HG02642 (cell line): ENCODE measurements at regions not wholly inside any gene's neighbourhood (a gene's known extent, or its start where the extent isn't known, plus 50 kb on each side); places are given as distances from the start of the nearest gene placed in this dataset.

Experiments
- ATAC-seq: cut with Tn5 transposase; IDR thresholded peaks from one replicate; pipeline ENCODE4 v1.9.1; 2021; ENCODE audit warnings: mild to moderate bottlenecking; ENCODE audit not compliant: unreplicated experiment, poor library complexity

DNA sequence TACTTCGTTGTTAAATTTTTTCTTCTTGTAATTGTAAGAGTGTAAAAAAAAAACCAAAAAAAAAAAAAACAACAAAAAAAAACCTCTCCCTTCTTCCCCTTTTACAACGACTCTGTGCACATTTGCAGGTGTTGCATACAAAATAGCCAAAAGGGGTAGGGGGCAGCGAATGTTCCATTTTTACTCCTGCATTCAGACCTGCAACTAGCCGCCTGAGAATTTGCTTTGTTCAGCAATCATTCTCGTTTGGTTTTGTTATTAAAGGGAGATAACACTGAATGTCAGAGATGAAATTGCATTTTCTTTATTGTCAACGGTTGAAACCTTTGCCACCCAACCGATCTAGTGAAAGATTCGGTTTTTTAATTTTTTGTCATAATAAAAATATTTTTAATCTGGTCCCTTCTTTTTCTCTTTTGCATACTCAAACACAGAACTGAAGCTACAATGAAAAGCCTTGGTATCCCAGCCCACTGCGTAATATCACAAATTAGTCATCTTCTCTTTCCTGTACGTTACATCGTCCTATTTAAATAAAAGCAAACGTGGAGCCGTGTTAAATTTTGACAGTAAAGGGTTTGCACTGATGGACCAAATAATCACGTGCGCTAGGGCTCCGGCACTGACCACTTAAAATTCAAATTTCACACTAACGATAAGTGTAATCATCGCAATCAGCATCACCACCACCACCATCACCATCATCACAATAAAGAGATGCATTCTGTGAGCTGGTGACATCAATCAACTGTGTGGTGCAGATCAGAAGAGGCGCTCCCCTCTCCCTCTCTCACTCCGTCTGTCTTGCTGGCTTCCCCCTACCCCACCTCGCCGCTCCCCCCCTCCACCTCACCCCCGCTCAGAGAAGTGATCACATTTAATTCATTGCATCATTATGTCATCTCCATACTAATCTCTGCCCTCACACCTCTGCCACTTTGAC is 406.2 kb upstream of the PSMD7 start:
- ATAC-seq = no peak

DNA sequence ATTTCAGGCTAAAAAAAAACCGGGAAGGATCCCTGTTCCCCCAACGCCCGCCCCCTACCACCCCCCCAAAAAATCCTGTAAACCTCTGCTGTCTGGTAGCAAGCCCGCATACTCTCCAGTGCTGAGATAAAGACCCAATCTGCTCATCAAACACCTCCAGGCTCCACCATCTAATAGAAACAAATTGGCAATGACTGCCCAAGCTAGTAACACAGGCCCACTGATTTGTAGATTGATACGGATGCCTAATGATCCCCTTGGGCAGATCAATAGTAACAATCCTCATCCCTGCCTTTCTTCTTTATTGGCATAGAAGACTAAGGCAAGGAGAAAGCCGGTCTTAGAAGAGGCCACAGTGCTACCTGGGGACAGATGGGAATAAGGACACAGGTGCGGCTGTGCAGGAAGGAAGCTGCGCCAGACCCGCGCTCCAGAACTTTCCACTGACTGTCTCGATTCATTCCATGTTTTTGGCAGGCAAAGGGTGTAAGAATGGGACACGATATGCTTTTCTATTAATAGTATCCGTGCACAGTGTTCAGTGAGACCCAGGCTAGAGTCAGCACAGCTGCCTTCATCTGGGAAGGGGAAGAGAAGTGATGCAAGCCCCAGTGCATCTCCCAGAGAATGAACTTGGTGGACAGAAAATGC is 407.6 kb upstream of the PSMD7 start:
- ATAC-seq = no peak

DNA sequence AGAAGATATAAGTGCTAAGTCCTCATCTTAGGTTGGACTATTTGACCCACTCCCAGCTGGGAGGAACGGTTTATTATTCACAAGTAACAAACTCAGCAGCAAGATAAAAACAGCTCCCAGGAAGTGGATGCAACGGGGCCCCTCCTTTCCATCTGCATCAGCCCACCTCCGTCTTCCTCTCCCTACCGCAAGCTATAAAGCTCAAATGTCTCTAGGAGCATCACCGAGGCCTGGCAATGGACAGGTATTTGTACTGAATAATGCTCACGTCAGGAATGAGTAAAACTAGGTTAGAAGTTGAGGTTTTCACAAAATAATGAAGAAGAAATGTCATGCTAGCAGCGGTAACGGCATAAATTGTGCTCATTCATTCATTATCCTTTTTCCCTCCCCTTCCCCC is 408.7 kb upstream of the PSMD7 start:
- ATAC-seq = no peak

DNA sequence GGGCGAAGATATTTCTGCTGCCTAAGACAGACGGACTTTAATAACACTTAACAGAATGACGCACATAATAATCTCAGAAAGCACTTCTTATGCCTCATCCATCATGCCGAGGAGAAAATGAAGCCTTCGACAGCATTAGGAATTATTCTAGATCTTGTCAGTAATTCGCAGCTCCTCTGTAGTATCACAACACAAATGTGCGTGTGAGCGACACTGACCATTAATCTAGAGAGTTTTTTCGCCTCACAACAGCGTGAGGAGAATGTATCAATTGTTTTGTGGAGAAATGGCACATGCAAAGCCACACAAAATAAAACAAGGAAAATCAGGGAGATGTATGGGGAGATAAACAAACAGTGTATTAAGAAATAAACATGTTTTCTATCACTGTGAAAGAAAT is 410.2 kb upstream of the PSMD7 start:
- no peak for ATAC-seq

DNA sequence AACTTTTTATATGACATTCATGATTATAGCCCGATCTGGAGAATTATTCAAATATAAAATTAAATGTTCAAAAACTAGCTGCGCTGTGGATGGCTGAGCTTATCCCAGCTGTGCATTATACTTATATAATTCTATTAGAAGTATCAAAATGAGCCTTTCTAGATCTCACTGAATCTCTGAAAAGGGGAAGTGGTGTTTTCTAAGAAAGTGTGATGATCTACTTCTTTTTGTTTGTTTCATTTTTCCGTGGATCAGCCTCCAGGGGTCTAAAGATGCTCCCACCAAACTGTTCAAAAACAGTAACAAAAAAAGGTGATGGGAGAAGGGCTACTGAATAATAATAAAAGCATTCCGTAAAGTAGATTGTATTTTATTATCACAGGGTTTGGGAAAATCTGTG is 411.3 kb upstream of the PSMD7 start:
- no peak for ATAC-seq

DNA sequence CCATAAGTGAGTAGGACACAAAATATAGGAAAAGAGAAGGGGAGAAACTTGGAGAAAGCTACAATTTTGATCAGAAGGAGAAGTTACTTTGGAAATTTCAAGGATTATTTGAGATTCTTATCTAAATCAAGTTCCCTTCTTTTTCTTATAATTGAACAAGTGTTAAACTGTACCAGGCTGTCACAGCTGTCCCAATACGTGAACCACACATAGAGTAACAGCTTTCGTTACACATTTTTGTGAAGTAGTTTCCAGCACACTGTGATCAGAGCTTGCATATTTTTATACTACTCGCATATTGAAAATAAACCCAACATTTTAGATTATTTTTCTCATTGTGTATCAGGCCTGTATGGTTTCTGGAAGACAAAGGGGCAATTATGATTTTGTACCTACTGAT is 412.8 kb upstream of the PSMD7 start:
- ATAC-seq = no peak

DNA sequence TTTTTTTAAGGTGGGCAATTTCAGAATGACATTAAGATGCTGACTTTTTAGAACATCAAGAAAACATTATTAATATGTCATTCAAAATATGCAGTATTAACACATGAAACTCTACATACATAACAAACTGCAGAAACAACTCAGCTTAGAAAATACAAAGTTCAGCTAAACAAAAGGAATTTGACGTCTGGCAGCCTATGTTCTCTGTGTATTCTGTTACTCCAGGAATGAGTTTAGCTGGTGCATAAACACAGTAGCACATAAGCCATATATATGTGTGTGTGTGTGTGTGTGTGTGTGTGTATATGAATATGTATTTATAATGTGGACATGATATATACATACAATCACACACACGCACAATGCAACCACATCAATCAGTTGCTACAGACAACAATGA is 413.5 kb upstream of the PSMD7 start:
- ATAC-seq = no peak

DNA sequence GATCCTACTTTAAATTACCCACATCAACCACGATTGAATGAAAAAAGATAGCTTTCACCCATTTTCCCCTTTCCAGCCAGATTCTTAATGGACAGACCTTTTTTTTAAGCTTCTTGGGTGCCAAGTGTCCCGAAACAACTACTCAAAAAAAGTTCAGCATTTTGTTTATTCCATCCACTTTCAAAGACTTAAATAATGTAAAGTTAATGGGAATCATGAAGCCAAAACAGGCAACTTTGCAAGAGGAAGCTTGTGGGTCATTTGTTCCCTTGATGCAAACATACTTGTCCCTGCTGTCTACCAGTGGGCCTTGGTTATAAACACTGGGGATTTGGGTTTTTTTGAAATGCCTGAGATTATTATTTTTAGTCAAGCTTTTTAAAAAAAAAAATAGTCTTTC is 414.0 kb upstream of the PSMD7 start:
- ATAC-seq = no peak

DNA sequence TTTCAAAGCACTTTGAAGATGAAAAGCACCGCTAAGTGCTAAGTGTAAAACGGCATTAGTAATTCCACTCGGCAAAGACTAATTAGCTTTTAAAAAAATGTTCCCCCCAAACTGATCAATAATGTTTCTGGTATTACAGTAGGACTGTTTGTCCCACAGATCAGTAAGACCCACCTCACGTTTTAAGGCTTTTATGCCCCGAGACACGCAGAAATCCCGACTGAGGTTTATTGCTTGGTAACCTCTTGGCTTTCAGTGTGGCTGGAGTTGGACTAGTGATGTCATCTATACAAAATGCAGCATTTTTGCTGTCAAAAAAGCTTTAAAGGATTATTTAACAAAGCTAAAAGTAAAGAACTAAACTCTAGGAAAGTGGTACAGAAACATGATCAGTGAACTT is 414.6 kb upstream of the PSMD7 start:
- ATAC-seq = no peak

DNA sequence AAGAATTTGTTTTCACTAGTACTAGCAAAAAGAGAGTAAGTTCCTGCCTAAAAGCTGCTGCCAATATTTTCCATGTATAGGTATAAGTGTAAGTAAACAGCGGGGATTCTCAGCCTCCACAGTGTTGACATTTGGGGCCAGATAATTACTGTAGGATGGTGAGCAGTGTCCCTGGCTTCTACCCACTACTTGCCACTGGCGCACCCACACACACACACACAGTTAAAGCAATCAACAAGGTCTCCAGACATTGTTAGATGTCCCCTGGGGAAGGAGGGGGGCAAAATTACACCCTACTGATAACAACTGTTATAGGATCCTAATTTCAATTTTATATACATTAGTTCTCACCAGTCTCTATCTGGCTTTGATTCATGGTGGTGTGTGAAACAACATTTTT is 417.0 kb upstream of the PSMD7 start:
- ATAC-seq = no peak

DNA sequence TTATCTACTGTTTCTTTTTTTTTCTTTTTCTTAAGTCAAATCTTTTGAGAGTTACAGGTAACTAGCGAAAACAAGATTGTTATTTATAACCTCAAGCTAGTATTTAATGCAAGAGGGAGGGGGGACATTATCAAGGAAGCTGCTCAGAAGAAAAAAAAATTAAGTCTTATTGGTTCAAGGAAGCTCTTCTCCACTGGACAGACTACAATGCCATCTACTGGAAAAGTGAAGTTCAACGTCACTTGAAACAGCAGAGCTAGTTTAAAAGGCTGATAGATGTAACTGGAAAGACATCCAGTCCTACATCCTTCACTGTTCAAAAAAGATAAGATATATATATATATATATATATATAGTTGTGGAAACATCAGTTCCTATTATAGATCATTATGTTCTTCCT is 418.0 kb upstream of the PSMD7 start:
- ATAC-seq = no peak

DNA sequence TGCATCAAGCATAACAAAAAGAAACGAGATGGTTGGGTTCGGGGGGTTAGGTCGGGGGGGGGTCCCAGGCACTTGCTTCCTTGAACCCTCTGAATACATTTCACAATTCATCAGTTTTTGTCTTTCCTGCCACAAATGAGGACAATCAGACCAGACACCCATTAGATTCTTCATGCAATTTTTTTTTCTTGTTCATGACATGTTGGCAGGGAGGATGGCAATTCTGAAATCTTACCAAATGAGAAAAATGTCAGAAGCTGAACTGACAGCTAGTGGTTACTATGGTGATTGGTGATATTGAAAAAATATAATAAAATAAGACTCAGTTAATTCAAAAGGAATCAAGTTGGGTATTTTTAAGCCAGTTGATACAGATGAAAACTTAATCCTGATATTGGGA is 419.5 kb upstream of the PSMD7 start:
- ATAC-seq = no peak

DNA sequence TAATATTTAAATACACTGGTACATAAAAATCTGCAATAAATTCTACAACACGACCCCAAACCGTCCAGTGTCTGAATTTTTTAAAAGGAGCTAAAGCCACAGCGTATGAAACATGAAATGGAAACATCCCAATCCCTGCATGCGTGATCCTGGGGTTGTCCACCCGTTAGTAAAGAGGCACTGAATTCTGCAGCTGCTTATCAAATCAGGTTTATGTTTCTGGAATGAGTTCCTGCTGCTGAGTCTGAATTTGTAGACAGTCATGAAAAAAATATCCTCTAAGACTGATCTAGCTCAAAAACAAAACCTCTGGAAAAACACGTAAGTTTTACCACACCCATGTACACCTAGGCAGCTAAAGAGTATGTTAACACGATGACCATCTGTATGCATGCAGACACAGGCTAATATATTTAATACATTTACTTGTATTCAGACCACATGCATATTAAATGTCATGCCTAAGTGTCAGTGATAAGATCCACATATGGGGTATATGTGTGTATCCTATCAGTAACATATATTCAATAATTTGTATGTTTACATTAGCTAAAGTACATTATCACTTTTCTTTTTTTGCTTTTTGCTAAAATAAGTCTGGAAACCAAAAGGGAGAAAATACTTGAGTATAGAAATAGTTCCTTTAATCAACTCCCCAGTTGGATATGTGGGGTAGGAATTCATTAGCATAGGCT is 420.5 kb upstream of the PSMD7 start:
- ATAC-seq = no peak

DNA sequence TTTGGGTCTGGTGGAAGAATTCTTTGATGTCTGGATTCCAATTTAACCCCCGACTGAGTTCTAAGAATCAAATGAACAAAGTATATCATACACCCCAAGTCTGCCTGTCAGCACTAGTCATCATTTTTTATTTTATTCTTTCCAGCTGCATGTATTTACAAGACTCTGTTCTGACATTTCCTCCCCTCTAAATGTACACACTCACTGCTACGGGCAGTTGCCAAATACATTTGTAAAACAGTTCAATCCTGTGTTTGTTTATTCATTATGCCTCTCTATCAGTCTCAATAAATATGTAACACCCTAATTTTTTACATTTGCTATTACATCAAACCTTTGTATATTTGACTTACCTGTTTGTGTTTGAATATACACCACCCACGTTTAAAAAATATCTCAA is 422.3 kb upstream of the PSMD7 start:
- no peak for ATAC-seq

DNA sequence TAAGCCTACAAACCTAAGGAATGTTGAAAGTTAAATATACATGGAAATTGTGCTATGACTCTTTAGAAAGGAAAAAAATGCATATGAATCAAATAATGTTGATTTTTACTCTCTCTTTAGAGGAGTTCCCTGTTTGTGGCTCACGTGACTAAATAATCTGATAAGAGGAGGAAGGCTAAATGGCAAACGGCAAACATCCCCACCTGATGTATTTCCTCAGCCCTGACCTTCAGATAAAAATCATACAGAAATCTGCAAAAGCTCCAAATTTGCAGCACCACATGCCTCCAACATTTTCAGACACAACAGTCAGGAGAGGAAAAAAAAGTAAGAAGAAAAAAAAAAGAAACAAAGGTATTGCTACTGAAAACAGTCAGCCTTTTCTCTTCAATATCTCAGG is 423.0 kb upstream of the PSMD7 start:
- no peak for ATAC-seq

DNA sequence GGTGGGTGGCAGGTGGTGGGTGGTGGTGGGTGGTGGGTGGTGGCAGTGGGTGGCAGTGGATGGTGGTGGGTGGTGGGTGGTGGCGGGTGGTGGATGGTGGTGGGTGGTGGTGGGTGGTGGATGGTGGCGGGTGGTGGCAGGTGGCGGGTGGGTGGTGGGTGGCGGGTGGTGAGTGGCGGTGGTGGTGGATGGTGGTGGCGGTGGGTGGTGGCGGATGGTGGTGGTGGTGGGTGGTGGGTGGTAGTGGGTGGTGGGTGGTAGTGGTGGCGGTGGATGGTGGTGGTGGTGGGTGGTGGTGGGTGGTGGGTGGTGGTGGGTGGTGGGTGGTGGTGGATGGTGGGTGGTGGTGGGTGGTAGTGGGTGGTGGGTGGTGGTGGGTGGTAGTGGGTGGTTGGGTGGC is 423.8 kb upstream of the PSMD7 start:
- ATAC-seq = no peak

DNA sequence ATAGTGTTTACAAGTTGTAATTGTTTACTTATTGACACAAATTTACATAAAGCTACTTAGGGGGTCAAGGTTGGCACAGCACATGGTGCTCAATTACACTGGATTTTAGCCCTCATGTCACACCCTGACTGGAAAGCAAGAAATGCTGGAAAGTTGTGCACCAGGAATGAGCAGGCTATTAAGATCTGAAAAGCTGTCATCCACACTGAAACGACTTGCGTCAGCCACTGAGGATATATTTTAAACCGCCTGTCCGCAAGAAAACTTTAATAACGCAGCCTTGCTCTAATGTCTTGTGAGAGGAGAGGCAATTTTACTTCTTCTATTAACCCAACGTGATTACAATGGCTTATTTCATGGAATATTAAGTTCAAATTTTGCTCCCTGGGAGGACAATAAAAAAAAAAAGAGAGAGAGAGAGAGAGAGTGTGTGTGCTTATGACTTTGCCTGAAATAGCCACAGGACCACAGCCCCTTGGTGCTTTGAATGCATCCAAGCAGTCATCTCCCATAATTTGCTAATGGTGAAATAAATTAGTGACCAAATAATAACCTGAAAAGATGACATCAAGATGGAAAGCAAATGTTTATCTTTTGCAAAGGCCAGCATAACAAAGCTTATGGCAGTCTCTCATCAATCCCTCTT is 425.4 kb upstream of the PSMD7 start:
- ATAC-seq = no peak

DNA sequence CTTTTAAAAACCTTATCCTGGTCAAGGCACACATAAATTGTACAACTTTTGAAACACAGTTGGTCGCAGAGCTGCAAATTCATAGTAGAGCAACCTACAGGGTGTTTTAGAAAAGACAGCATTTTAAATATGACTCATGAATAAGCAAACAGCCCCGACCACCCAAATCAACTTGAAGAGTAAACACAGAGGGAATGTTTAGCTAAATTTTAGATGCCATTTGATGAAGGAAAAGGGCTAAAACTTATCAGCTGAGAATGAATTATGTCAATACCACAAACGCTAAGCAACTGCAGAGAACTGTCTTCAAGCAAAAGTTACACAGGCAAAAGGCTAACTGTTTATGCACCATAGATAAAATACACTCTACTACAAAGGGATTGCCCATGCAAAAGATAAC is 427.5 kb upstream of the PSMD7 start:
- ATAC-seq = no peak

DNA sequence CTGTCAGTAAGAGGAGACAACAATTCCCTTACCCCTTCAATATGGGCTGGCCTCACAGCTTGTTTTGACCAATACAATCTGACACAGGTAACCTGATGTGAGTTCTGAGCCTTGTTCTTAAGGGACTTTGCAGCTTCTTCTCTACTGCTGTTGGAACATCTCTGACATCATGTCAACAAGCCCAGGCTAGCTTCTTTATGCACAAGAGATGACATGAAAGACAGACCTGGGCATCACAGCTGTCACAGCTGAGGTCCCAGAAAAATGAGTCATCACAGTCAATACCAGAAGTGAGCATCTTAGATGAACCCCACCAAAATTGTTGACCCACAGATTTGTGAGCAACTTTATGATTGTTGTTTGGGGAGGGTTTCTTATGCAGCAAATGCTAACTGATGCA is 431.7 kb upstream of the PSMD7 start:
- ATAC-seq = no peak

DNA sequence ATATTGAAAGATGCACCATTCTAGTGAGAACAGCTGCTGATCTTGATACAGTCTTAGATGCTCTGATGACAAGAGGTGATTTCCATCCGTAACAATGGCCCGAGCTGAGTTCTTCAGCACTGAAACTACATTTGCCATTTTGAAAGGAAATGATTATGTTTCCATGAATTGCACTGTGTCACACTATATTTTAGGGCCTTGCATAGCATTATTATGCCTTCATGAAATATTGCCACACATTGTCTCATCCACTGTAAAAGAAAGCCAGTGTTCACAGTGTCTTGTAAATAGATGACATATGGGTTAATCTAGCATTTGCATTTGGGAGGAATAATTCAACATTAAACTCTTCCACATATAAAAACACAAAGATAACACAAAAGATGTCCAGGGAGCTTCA is 438.3 kb upstream of the PSMD7 start:
- ATAC-seq = no peak

DNA sequence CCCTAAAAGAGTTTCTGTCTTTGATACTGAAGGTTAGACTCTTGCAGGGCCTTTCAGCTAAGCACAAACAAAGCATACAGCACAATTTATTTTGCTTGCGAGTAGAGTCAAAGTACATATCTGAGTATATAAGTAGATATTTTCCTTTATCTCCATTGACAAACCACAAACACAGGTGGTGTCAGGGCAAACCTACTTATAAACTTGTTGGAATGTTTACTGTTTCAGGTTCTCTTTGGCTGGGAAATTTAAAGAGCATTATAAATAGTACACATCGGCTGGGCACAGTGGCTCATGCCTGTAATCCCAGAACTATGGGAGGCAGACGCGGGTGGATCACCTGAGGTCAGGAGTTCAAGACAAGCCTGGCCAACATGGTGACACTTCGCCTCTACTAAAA is 442.6 kb upstream of the PSMD7 start:
- ATAC-seq = no peak
